Spleen (tissue), 7 donors: ENCODE measurements at regions not wholly inside any gene's neighbourhood (a gene's known extent, or its start where the extent isn't known, plus 50 kb on each side); places are given as distances from the start of the nearest gene placed in this dataset.

Experiments
- CTCF ChIP-seq, 11 experiments: fragments of 200-600 bp in 7 of 11; fragments of 450-650 bp in 4 of 11; sonication (generic) in 4 of 11; IDR thresholded peaks in 8 of 11; conservative IDR thresholded peaks in 3 of 11; 1 replicate in 7 of 11; 2 replicates in 4 of 11; pipeline versions ENCODE4 v1.4.0 to v1.8.0; 2016 to 2021; ENCODE audit warnings: antibody characterized with exemption in 11 of 11, inconsistent platforms in 4 of 11, mild to moderate bottlenecking in 1 of 11
- POLR2AphosphoS5 ChIP-seq, 3 donors: sonication (generic); formaldehyde crosslinking; IDR thresholded peaks; one replicate each; pipeline ENCODE4 v1.5.1; 2017; ENCODE audit warnings: antibody characterized with exemption in 3 of 3
- donor health status: DM: no; HTN: no; CAD: no; lungs with moderate emphysema.
- donor health status: DM: no; HTN: no; CAD: no.
- donor health status: DM: no; HTN: no; CAD: no.

DNA sequence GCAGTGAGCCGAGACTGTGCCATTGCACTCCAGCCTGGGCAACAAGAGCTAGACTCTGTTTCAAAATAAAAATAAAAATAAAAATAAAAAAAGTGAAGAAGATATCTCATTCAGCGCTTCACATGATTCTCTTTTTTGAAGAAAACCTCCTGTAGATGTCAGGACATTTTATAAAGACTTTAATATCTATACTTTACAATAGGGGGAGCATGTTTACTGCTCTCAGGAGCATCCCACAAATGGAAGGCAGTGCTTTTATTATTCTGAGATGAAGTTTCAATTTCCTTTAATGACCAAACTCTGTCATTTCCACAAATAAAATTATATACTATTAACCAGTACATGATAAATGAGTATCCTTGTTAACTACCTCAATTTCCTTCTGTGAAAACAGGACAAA, 118.7 kb upstream of the MYOCD start:
- TF ChIP-seq CTCF (IDR thresholded peaks at IDR 0.05 in 8 of 11, conservative IDR thresholded peaks at IDR 0.05 in 3 of 11) (no peak), POLR2AphosphoS5 (IDR thresholded peaks at IDR 0.05) (no peak)
